KOPT-K1 (cell line): ENCODE measurements at regions not wholly inside any gene's neighbourhood (a gene's known extent, or its start where the extent isn't known, plus 50 kb on each side); places are given as distances from the start of the nearest gene placed in this dataset.

Experiments
- H3K27ac ChIP-seq: fragments of 200-600 bp; sonication (generic); 2 replicates; pipeline ENCODE4 v1.5.1; 2016; ENCODE audit warnings: antibody characterized with exemption, mild to moderate bottlenecking, low read depth, low read length; ENCODE audit not compliant: poor library complexity, severe bottlenecking
- H3K36me3 ChIP-seq: fragments of 200-600 bp; sonication (generic); 2 replicates; pipeline ENCODE4 v1.5.1; 2017; ENCODE audit warnings: antibody characterized with exemption, mild to moderate bottlenecking, low read length, moderate library complexity; ENCODE audit not compliant: insufficient read depth
- H3K9me3 ChIP-seq: fragments of 200-600 bp; sonication (generic); 2 replicates; pipeline ENCODE4 v1.5.1; 2017; ENCODE audit warnings: antibody characterized with exemption, low read length, mild to moderate bottlenecking; ENCODE audit not compliant: insufficient read depth, poor library complexity, severe bottlenecking

GRCh38 chr10:2867788-2868299 is 199.5 kb upstream of the PFKP start:
- Histone ChIP-seq H3K9me3 (no peaks in the 10 kb centered on the region), H3K36me3 (no peaks in the 10 kb centered on the region), H3K27ac (no peak overlapping the region)

- H3K27ac ChIP-seq: no peak overlapping the region
These were observed 200.8 kb upstream of the PFKP start for GRCh38 chr10:2866569-2866968.

GRCh38 chr10:2861632-2862210 is 205.6 kb upstream of the PFKP start:
- Histone ChIP-seq H3K9me3 (peaks cover 18% of the 10 kb centered on the region), H3K36me3 (no peaks in the 10 kb centered on the region)

More at GRCh38 chr10:2866569-2866968, 200.8 kb upstream of the PFKP start:
- no peaks in the 10 kb centered on the region for H3K36me3 ChIP-seq
- no peaks in the 10 kb centered on the region for H3K9me3 ChIP-seq

GRCh38 chr10:2858452-2858851 is 208.9 kb upstream of the PFKP start:
- peaks cover 18% of the 10 kb centered on the region for H3K9me3 ChIP-seq
- H3K27ac ChIP-seq: no peak overlapping the region
- no peaks in the 10 kb centered on the region for H3K36me3 ChIP-seq

More at GRCh38 chr10:2861632-2862210, 205.6 kb upstream of the PFKP start:
- H3K27ac ChIP-seq: no peak overlapping the region

- H3K36me3 ChIP-seq: no peaks in the 10 kb centered on the region
- peaks cover 18% of the 10 kb centered on the region for H3K9me3 ChIP-seq
- no peak overlapping the region for H3K27ac ChIP-seq
These were observed 210.8 kb upstream of the PFKP start for GRCh38 chr10:2856598-2856997.

- H3K9me3 ChIP-seq: no peaks in the 10 kb centered on the region
- no peak overlapping the region for H3K27ac ChIP-seq
- no peaks in the 10 kb centered on the region for H3K36me3 ChIP-seq
These were observed 214.6 kb upstream of the PFKP start for GRCh38 chr10:2852574-2853323.

GRCh38 chr10:2851566-2851965 is 215.8 kb upstream of the PFKP start:
- Histone ChIP-seq H3K9me3 (no peaks in the 10 kb centered on the region), H3K27ac (no peak overlapping the region), H3K36me3 (no peaks in the 10 kb centered on the region)

- Histone ChIP-seq H3K27ac (no peak overlapping the region), H3K9me3 (no peaks in the 10 kb centered on the region), H3K36me3 (no peaks in the 10 kb centered on the region)
These were observed 217.1 kb upstream of the PFKP start for GRCh38 chr10:2850202-2850601.

- H3K9me3 ChIP-seq: no peaks in the 10 kb centered on the region
- no peaks in the 10 kb centered on the region for H3K36me3 ChIP-seq
- H3K27ac ChIP-seq: no peak overlapping the region
These were observed 222.4 kb upstream of the PFKP start for GRCh38 chr10:2844925-2845324.

- H3K27ac ChIP-seq: no peak overlapping the region
- H3K9me3 ChIP-seq: no peaks in the 10 kb centered on the region
- no peaks in the 10 kb centered on the region for H3K36me3 ChIP-seq
These were observed 228.1 kb upstream of the PFKP start for GRCh38 chr10:2839081-2839725.

GRCh38 chr10:2837674-2838073 is 229.7 kb upstream of the PFKP start:
- no peaks in the 10 kb centered on the region for H3K9me3 ChIP-seq
- no peak overlapping the region for H3K27ac ChIP-seq
- H3K36me3 ChIP-seq: no peaks in the 10 kb centered on the region

GRCh38 chr10:2836921-2837662 is 230.3 kb upstream of the PFKP start:
- H3K36me3 ChIP-seq: no peaks in the 10 kb centered on the region
- H3K27ac ChIP-seq: no peak overlapping the region
- H3K9me3 ChIP-seq: no peaks in the 10 kb centered on the region

- Histone ChIP-seq H3K36me3 (no peaks in the 10 kb centered on the region), H3K27ac (no peak overlapping the region), H3K9me3 (no peaks in the 10 kb centered on the region)
These were observed 233.1 kb upstream of the PFKP start for GRCh38 chr10:2834214-2834613.

- Histone ChIP-seq H3K36me3 (no peaks in the 10 kb centered on the region), H3K9me3 (no peaks in the 10 kb centered on the region), H3K27ac (no peak overlapping the region)
These were observed 235.8 kb upstream of the PFKP start for GRCh38 chr10:2831509-2831908.

GRCh38 chr10:2828741-2829140 is 238.6 kb upstream of the PFKP start:
- no peaks in the 10 kb centered on the region for H3K36me3 ChIP-seq

More at GRCh38 chr10:2828741-2829140, 238.6 kb upstream of the PFKP start:
- Histone ChIP-seq H3K9me3 (no peaks in the 10 kb centered on the region), H3K27ac (no peak overlapping the region)
